AG09319 (cell line): ENCODE measurements at regions not wholly inside any gene's neighbourhood (a gene's known extent, or its start where the extent isn't known, plus 50 kb on each side); places are given as distances from the start of the nearest gene placed in this dataset.

Experiments
- DNase-seq: peaks from one replicate; pipeline ENCODE4 v3.0.0-alpha.2; 2010; ENCODE audit warnings: low read depth; ENCODE audit errors: extremely low read depth
- CTCF ChIP-seq: IDR thresholded peaks from 2 replicates; pipeline ENCODE4 v1.5.1; 2011; ENCODE audit warnings: low read depth, mild to moderate bottlenecking, inconsistent platforms, low read length, moderate library complexity

GRCh38 chr13:81757348-81757970, 1416.5 kb upstream of the SPRY2 start:
- no peak for TF ChIP-seq CTCF
- no peak for DNase-seq

GRCh38 chr13:81745391-81745790, 1404.5 kb upstream of the SPRY2 start:
- no peak for TF ChIP-seq CTCF
- DNase-seq, result no peak

GRCh38 chr13:81738364-81738763, 1397.4 kb upstream of the SPRY2 start:
- TF ChIP-seq CTCF, result no peak
- DNase-seq, result no peak

GRCh38 chr13:81726037-81726726, 1385.3 kb upstream of the SPRY2 start:
- DNase-seq, result no peak
- no peak for TF ChIP-seq CTCF

- TF ChIP-seq CTCF, result no peak
- DNase-seq, result no peak
Observed at GRCh38 chr13:81722456-81722855, 1381.5 kb upstream of the SPRY2 start.

- DNase-seq, result no peak
- TF ChIP-seq CTCF, result no peak
Observed at GRCh38 chr13:81721400-81721799, 1380.5 kb upstream of the SPRY2 start.

GRCh38 chr13:81714513-81714912, 1373.6 kb upstream of the SPRY2 start:
- no peak for TF ChIP-seq CTCF
- DNase-seq, result no peak
